ENCODE measurements at regions not wholly inside any gene's neighbourhood (a gene's known extent, or its start where the extent isn't known, plus 50 kb on each side); places are given as distances from the start of the nearest gene placed in this dataset.
"Not testable (repeated sequence)": the region's sequence is repeated elsewhere in the genome, so short reads cannot be mapped to it uniquely, and the experiment has no call there.

GRCh38 chr5:159497221-159497620, 166.9 kb upstream of the IL12B start:
- no peak for TF ChIP-seq CTCF (IDR thresholded peaks at IDR 0.05; ENCODE audit: partially characterized antibody, unreplicated experiment)
- H3K4me1 Mint-ChIP-seq (ENCODE audit: low read depth, unreplicated experiment) = peaks cover 19% of the 10 kb centered on the region
- no peaks in the 10 kb centered on the region for H3K36me3 Mint-ChIP-seq (ENCODE audit: unreplicated experiment)
- H3K9me3 Mint-ChIP-seq (ENCODE audit: unreplicated experiment) = peaks cover 3% of the 10 kb centered on the region
- no peak overlapping the region for H3K4me3 Mint-ChIP-seq (ENCODE audit: unreplicated experiment)
- H3K27ac Mint-ChIP-seq (ENCODE audit: unreplicated experiment) = peak overlapping the region; percentile 82
- no peaks in the 10 kb centered on the region for H3K27me3 Mint-ChIP-seq (ENCODE audit: unreplicated experiment)
- DNase-seq = peak; percentile 70

GRCh38 chr5:159498630-159499029, 168.3 kb upstream of the IL12B start:
- no peaks in the 10 kb centered on the region for H3K27me3 Mint-ChIP-seq (ENCODE audit: unreplicated experiment)
- DNase-seq = no peak
- TF ChIP-seq CTCF (IDR thresholded peaks at IDR 0.05; ENCODE audit: partially characterized antibody, unreplicated experiment) = no peak
- no peak overlapping the region for H3K27ac Mint-ChIP-seq (ENCODE audit: unreplicated experiment)
- peaks cover 19% of the 10 kb centered on the region for H3K4me1 Mint-ChIP-seq (ENCODE audit: low read depth, unreplicated experiment)
- H3K9me3 Mint-ChIP-seq (ENCODE audit: unreplicated experiment) = peaks cover 3% of the 10 kb centered on the region
- H3K36me3 Mint-ChIP-seq (ENCODE audit: unreplicated experiment) = no peaks in the 10 kb centered on the region
- no peak overlapping the region for H3K4me3 Mint-ChIP-seq (ENCODE audit: unreplicated experiment)

GRCh38 chr5:159502116-159502515, 171.8 kb upstream of the IL12B start:
- DNase-seq; H3K4me3 Mint-ChIP-seq (ENCODE audit: unreplicated experiment); H3K36me3 Mint-ChIP-seq (ENCODE audit: unreplicated experiment); H3K27ac Mint-ChIP-seq (ENCODE audit: unreplicated experiment); H3K9me3 Mint-ChIP-seq (ENCODE audit: unreplicated experiment); H3K27me3 Mint-ChIP-seq (ENCODE audit: unreplicated experiment): not testable (repeated sequence)
- H3K4me1 Mint-ChIP-seq (ENCODE audit: low read depth, unreplicated experiment) = peaks cover 14% of the 10 kb centered on the region

- no peak for TF ChIP-seq CTCF (IDR thresholded peaks at IDR 0.05; ENCODE audit: partially characterized antibody, unreplicated experiment)
- Mint-ChIP-seq H3K4me3 (ENCODE audit: unreplicated experiment) (no peak overlapping the region), H3K36me3 (ENCODE audit: unreplicated experiment) (no peaks in the 10 kb centered on the region), H3K27me3 (ENCODE audit: unreplicated experiment) (no peaks in the 10 kb centered on the region), H3K9me3 (ENCODE audit: unreplicated experiment) (peaks cover 2% of the 10 kb centered on the region), H3K4me1 (ENCODE audit: low read depth, unreplicated experiment) (peaks cover 4% of the 10 kb centered on the region), H3K27ac (ENCODE audit: unreplicated experiment) (no peak overlapping the region)
- DNase-seq = no peak
Observed at GRCh38 chr5:159503236-159503635, 172.9 kb upstream of the IL12B start.

GRCh38 chr5:159504106-159504856, 174.0 kb upstream of the IL12B start:
- Mint-ChIP-seq H3K4me3 (ENCODE audit: unreplicated experiment) (no peak overlapping the region), H3K27ac (ENCODE audit: unreplicated experiment) (no peak overlapping the region), H3K27me3 (ENCODE audit: unreplicated experiment) (no peaks in the 10 kb centered on the region), H3K36me3 (ENCODE audit: unreplicated experiment) (no peaks in the 10 kb centered on the region), H3K9me3 (ENCODE audit: unreplicated experiment) (peaks cover 2% of the 10 kb centered on the region), H3K4me1 (ENCODE audit: low read depth, unreplicated experiment) (no peaks in the 10 kb centered on the region)
- no peak for DNase-seq
- TF ChIP-seq CTCF (IDR thresholded peaks at IDR 0.05; ENCODE audit: partially characterized antibody, unreplicated experiment) = no peak
